H1 (cell line): ENCODE measurements at regions not wholly inside any gene's neighbourhood (a gene's known extent, or its start where the extent isn't known, plus 50 kb on each side); places are given as distances from the start of the nearest gene placed in this dataset.

Source experiments
- GABPA ChIP-seq: IDR thresholded peaks from 2 replicates; pipeline ENCODE4 v1.6.1; 2011; ENCODE audit warnings: mild to moderate bottlenecking, low read length, moderate library complexity, borderline replicate concordance; ENCODE audit not compliant: insufficient read depth
- RBBP5 ChIP-seq: IDR thresholded peaks from 2 replicates; pipeline ENCODE4 v1.7.1; 2012; ENCODE audit warnings: low read depth, mild to moderate bottlenecking, inconsistent platforms, low read length, moderate library complexity, borderline replicate concordance
- SIX5 ChIP-seq: IDR thresholded peaks from 2 replicates; pipeline ENCODE4 v1.6.1; 2011; ENCODE audit warnings: mild to moderate bottlenecking, low read depth, low read length
- TF ChIP-seq, protein P1 (sequence below), 3 experiments: IDR thresholded peaks; 1 replicate in 2 of 3; 2 replicates in 1 of 3; pipeline versions ENCODE4 v1.5.1 to v1.6.1; 2011; ENCODE audit warnings: low read length in 3 of 3, mild to moderate bottlenecking in 3 of 3, inconsistent platforms in 2 of 3, low read depth in 1 of 3, moderate library complexity in 1 of 3; ENCODE audit not compliant: insufficient read depth in 1 of 3; ENCODE audit errors: control extremely low read depth in 1 of 3

GRCh38 chrX:131923614-131924250 lies 99.4 kb upstream of the STK26 start (continued):
- TF ChIP-seq GABPA = no peak
- TF ChIP-seq, protein P1, sequence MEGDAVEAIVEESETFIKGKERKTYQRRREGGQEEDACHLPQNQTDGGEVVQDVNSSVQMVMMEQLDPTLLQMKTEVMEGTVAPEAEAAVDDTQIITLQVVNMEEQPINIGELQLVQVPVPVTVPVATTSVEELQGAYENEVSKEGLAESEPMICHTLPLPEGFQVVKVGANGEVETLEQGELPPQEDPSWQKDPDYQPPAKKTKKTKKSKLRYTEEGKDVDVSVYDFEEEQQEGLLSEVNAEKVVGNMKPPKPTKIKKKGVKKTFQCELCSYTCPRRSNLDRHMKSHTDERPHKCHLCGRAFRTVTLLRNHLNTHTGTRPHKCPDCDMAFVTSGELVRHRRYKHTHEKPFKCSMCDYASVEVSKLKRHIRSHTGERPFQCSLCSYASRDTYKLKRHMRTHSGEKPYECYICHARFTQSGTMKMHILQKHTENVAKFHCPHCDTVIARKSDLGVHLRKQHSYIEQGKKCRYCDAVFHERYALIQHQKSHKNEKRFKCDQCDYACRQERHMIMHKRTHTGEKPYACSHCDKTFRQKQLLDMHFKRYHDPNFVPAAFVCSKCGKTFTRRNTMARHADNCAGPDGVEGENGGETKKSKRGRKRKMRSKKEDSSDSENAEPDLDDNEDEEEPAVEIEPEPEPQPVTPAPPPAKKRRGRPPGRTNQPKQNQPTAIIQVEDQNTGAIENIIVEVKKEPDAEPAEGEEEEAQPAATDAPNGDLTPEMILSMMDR (IDR thresholded peaks at IDR 0.05; ENCODE audit: control extremely low read depth in 1 of 3, insufficient read depth in 1 of 3, low read depth in 1 of 3, low read length in 3 of 3) = no peak
- no peak for TF ChIP-seq RBBP5
- TF ChIP-seq SIX5 = no peak
